Astrocyte (in vitro differentiated cells and primary cell): ENCODE measurements at regions not wholly inside any gene's neighbourhood (a gene's known extent, or its start where the extent isn't known, plus 50 kb on each side); places are given as distances from the start of the nearest gene placed in this dataset.

Experiments
- CTCF ChIP-seq: IDR thresholded peaks from 2 replicates; pipeline ENCODE4 v1.5.1; 2011; ENCODE audit warnings: low read depth, mild to moderate bottlenecking, inconsistent platforms, low read length, moderate library complexity; ENCODE audit not compliant: insufficient read depth
- EZH2 ChIP-seq: IDR thresholded peaks from 2 replicates; pipeline ENCODE4 v1.6.1; 2012; ENCODE audit warnings: mild to moderate bottlenecking, low read length, inconsistent platforms; ENCODE audit not compliant: insufficient read depth

- TF ChIP-seq EZH2 (no peak), CTCF (no peak)
These were observed 306.5 kb downstream of the RPLP1 start for GRCh38 chr15:69758810-69759790.
